Inferior parietal cortex (tissue), 1 donor: ENCODE measurements at regions not wholly inside any gene's neighbourhood (a gene's known extent, or its start where the extent isn't known, plus 50 kb on each side); places are given as distances from the start of the nearest gene placed in this dataset.
"Not testable (repeated sequence)": the region's sequence is repeated elsewhere in the genome, so short reads cannot be mapped to it uniquely, and the experiment has no call there.

Experiments used
- DNase-seq: peaks from one replicate; pipeline ENCODE4 v3.0.0-alpha.2; 2016; ENCODE audit errors: extremely low spot score

DNA sequence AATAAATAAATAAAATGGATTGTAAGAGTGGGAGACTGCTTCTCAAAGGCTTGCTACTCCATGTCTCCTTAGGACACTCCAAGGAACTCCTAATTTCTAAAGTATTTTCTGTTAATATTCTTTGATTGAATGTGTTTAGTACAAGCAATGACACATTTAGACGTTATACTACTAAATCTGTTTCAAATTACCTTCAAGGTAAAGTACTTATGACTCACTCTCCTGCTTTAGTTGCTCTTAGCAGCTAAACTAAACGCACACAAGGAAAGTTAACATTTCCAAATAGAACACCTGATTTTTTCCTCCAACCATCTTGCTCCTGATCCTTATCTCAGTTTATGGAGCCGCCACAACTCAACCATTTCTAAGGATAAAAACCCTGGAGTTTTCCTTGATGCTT lies 969.8 kb upstream of the ADGRL4 start:
- no peak for DNase-seq

DNA sequence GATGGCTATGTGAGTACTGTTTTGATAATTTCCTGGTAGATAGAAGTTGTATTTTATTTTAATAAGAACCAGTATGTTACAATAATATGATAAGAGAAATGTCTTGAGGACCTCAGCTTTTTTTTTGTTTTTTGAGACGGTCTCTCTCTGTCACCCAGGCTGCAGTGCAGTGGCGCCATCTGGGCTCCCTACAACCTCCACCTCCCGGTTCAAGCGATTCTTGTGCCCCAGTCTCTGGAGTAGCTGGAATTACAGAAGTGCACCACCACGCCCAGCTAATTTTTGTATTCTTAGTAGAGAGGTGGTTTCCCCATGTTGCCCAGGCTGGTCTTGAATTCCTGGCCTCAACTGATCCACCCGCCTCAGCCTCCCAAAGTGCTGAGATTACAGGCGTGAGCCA lies 968.1 kb upstream of the ADGRL4 start:
- no peak for DNase-seq

DNA sequence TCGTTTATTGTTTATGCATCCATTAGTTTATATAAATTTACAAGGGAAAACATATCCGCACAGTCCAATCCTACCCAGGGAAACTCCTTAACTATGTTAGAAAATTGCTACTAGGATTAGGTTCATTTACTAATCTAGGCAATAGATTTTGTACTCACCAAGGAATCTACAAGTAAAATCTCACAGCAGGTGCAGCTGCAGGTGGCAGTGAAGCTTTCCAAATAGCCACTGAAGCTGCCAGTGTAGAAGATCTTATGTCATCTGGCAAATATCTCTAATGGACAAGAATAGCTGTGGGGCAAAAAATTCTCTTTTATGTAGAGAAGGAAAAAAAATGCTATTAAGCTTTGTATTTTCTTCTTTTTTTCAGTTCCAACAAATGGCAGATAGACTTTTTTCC lies 963.4 kb upstream of the ADGRL4 start:
- no peak for DNase-seq

DNA sequence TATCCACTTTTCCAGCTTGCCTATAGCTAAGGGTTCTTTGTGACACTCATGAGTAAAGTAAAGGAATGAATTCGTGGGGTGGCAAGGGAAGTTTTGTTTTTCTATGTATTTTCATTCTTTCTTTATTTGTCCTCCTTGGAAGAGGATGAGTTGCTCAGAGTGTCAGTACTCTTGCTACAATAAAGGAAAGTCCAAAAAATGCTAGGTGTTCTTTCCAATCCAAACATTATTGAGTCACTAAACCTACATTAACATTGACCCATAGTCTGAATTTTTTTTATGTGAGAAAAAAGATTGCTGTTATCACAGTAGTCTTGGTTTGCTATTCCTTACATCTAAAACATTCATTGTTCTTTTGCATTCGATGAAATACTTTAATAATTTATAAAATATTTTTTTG lies 959.9 kb upstream of the ADGRL4 start:
- DNase-seq: no peak

DNA sequence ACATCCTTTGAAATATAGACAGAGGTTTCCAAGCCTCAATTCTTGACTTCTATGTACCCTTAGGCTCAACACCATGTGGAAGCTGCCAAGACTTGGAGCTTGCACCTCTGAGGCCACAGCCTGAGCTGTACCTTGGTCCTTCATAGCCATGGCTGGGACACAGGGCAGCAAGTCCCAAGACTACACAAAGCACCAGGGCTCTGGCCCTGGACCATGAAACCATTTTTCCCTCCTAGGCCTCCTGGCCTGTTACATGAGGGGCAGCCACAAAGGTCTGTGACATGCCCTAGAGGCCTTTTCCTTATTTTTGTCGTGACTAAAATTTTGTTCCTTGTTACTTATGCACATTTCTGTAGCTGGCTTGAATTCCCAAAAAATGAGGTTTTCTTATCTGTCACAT lies 953.1 kb upstream of the ADGRL4 start:
- no peak for DNase-seq

DNA sequence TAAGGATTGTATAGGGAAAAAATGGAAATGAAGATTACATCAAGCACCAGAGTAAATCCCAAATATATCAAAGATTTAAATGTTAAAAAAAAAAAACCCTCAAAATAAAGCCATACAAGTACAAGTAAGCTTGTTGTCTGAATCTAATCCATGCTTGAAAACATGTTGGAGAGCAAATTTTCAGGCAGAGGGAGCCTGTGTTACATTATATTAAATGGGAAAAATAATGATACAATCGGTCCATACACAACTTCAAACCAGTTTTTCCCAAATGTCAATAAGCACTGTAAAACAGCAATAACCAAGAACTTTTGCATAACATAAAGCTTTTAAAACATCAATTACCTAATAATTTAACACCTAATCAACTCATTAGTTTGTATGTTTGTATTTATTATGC lies 949.4 kb upstream of the ADGRL4 start:
- DNase-seq: no peak

DNA sequence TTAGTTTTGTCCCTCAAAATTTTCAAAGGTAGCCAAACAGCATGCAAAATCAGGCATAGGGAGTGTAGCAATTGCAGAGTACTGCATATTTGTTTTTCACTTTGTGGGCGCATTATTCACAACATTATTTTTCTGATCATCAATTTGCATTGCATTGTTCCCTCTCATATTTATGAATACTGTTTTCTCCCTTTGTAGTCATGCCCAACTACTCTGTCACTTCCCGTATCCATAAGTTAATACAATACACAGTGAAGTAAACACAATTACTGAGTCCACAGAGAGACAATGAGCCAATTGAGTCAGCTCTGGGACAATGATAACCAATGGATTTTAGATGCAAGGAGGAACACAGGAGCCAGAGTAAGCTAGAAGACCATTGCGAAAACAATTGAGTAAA lies 944.0 kb upstream of the ADGRL4 start:
- DNase-seq: no peak

DNA sequence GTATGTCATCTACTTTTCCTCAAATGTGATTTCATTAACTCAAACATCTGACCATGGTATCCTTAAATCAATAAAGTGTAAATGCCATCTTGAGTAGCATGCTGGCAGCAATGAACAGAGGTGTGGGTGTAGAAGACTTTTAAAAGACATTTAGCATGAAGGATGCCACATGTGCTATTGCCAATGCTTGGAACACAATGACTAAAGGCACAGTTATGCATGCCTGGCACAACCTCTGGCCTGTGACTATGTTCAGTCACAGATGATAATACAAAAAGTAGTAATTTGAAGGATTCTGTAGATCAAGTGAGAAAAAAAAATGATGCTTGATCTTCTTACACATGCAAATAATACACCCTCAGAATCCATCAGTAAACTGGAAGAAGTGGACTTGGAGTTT lies 938.9 kb upstream of the ADGRL4 start:
- no peak for DNase-seq

DNA sequence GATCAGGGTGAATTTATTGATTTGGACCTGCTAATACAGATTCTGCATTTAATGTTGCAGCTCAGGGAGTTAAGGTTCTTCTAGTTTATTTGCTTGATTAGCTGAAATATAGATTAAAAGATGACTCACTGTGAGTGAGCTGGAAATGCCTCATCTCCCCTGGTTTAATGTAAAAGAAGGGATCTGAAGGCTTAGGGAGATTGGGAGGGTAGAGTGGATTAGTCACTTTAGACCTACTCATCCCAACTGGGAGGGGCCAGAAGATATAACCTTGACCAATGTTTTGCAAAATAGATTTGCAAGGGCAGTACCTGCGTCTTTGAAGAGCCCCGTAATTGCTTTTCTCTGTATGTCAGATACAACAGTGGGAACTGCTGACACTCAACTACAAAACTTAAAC lies 922.8 kb upstream of the ADGRL4 start:
- no peak for DNase-seq

DNA sequence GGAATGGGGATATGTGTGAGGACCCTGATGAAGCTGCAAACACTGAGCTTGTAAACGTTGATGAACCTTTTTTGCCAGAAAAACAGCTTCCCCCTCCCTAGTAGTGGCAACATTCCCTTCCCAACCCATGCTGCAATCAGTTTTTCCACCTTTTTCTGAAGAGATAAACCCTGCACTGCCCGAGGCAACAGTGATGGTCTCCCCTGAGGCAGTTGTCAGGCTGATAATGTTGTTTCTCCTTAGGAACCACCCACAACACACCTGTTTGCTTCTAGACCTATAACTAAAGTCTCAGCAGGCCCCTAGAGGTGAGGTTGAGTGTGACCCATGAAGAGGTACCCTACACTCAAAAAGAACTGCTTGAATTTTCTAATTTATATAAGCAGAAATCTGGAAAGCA lies 922.4 kb upstream of the ADGRL4 start:
- DNase-seq: no peak

DNA sequence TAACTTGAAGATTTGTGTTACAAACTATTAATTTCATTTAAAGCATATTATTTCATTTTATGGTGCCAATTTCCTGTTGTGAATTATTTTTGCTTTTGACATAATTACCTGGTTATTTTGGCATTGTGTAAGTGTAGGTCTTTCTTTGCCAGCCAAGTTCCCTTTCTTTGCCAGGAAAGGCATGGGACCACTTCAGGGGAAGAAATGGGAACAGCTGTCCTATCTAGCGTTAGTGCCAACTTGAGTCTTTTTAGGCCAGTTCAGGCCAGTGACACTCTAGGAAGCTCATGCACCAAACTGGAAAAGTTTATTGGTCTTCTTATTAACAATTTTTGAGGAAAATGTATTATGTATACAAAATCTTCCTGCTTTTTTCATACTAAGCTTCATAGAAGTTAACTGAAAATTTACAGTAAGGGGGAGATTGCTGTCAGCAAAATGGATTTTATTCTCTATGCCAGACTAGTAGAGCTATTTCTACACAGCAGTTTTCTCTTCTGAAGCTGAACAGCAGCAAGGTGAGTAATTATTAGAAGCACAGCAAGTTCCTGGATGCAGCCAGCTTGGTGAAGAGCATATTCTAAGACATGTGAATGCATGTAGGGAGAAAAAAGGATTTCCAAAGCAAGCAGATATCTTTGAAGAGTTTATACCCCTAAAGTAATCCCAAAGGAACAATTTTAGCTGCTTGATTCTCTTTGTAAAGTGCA lies 914.6 kb upstream of the ADGRL4 start:
- no peak for DNase-seq

DNA sequence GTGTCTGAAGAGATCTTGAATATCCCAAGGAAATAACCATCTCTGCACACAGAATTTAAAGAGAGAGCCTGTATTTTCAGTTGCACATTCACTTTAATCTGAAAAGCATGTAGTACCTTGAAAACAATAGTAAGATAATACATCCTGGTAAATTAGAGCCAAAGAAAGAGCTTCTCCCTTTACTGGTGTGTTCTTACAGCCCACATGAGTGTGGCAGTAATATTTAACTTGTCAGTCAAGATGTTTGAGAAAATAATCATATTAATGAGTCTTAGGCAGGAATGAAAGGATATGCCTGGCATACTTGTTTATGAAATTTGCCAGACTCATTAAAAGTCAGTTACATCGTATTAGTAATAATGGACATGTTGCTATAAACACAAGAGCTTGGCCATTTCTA lies 908.4 kb upstream of the ADGRL4 start:
- no peak for DNase-seq

DNA sequence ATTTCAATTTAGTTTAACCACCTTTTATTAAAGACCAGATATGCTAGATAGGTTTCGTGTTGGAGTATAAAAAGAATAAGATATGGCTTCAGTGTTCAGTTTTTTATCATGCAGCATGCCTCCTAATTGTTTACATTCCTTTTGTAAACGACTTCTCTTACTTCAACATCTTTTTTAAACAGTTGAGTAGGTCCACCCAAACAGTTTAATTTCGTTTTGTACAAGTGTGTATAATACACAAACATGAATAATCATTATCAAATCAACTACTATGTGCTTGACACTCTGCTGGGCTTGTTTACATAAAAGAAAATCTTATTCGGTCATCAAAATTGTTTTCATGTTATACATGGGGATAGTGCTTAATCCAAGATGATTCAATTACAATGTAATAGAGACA lies 906.3 kb upstream of the ADGRL4 start:
- DNase-seq: no peak

DNA sequence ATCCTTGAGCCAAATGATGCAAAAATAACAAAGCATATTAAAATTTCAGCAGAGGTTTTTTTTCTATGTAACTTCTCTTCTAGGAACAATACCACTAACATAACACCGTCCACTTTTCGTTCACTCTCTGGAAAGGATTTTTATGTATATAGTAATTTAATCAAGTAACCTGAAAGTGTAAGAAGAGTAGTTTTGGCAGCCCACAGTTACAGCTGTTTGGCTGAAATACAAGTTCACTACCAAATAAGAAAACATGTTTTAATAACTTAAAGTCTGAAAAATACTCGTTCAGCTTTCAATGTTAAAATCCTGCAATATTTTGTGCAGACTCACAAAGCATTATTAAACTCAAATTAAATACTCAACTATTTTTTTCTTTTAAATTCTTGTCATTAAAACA lies 896.8 kb upstream of the ADGRL4 start:
- no peak for DNase-seq

DNA sequence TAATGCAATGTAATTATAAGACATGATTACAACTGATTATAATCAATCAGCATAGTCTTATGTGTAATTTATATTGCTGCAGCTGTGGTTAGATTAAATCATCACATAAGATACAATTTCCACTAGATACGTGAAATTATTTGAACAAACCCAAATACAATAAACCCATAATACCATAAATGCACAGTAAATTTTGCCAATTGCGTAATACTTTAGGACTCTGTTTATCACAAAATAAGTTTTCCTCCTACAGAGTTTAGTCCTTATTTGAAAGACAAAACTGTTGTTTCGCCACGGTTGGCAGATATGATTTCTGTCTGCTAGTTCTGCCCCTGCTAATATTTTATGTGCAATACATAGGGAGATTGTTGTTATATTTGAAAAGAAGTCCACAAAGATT lies 895.9 kb upstream of the ADGRL4 start:
- no peak for DNase-seq

DNA sequence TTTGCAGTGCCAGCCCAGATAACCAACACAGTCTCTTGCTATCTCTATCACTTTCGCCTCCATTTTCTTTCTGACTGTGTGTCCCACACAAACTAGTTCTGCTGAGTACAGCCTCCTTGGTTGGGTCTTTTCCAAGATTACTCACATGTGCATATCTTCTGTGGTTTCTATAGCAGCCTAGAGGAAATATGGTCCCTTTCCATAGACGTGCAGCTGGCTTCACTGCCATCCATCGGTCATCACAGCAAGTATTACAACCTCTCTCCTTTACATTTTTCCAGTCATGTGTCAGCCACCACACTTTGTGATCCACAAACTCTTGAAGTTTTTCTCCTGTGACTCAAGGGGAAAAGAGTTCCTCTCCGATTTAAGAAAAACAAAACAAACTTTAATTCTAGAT lies 893.4 kb upstream of the ADGRL4 start:
- no peak for DNase-seq

DNA sequence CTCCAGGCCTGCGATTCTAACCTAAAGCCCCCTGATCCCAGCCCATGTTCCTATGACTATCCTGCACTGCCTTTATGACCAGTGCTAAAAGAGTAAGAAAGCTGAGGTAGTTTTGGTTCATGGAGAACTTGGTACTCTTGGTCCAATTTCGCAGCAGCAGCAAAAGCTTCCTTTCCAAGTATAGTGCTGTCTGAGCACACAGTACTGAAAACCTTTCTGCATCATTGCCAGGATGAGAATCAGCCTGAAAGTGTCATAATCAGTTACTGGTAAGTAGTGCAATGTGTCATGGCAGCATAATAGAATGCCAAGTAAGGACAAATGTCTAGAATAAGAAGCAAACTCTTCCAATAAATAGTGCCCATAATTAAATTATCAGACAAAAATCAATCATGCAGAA lies 889.6 kb upstream of the ADGRL4 start:
- no peak for DNase-seq

DNA sequence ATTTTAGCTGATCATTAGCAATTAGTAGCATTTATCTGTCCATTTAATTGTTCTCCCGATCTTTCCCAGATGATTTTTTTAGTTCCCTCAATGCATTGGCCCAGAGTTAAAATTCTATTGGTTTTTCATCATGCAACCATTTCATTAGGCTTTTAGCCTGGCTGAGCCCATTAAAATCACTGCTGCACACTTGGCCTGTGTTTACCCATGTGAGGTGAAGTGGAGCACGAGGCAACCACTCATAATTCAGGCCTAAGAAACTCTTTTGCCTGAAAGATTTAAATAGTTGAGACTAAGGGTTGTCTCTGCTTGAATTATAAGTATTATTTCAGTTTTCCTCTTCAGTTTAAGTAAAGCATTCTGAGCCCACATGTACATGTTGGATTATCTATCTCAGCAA lies 889.0 kb upstream of the ADGRL4 start:
- no peak for DNase-seq

DNA sequence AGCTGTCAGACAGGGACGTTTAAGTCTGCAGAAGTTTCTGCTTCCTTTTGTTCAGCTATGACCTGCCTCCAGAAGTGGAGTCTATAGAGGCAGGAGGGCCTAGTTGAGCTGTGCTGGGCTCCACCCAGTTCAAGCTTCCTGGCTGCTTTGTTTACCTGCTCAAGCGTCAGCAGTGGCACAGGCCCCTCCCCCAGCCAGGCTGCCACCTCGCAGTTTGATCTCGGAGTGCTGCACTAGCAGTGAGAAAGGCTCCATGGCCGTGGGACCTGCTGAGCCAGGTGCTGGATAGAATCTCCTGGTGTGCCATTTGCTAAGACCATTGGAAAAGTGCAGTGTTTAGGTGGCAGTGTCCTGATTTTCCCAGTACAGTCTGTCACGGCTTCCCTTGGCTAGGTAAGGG lies 887.6 kb upstream of the ADGRL4 start:
- DNase-seq: not testable (repeated sequence)

DNA sequence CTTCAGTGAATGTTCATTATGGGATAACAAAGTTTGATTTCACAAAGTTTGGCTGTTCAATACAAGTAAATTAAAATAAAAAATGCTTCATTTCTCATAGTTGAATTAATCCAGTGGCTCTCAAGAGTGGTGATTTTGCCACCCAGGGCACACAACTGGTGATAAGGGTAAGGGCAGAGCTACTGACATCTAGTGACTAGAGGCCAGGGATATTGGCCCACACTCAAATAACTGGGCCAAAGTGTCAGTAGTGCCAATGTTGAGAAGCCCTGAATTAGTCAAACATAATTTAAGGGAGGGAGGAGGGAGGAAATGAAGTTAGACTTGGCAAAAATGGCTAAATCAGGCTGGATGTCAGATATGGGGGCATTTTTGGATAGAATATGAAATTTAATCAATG lies 880.5 kb upstream of the ADGRL4 start:
- no peak for DNase-seq

DNA sequence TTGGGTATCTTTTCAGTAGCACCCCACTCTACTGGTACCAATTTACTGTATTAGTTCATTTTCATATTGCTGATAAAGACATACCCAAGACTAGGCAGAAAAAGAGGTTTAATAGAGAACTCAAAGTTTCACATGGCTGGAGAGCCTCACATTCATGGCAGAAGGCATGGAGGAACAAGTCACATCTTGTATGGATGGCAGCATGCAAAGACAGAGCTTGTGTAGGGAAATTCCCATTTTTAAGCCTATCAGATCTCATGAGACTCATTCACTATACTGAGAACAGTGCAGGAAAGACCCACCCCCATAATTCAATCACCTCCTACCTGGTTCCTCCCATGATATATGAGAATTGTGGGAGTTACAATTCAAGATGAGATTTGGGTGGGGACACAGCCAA lies 878.6 kb upstream of the ADGRL4 start:
- no peak for DNase-seq

DNA sequence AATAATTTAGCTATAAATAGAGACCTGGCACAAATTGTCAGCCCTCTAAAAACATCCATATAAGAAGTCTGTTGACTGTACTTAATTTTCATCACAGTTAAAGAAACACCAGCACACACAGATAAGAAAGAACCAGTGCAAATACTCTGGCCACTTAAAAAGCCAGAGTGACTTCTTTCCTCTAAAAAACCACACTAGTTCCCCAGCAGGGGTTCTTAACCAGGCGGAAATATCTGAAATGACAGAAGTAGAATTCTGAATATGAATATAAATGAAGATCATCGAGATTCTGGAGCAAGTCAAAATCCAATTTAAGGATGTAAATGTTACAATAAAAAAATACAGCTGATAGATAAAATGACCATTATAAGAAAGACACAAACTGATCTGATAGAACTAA lies 870.6 kb upstream of the ADGRL4 start:
- DNase-seq: no peak

DNA sequence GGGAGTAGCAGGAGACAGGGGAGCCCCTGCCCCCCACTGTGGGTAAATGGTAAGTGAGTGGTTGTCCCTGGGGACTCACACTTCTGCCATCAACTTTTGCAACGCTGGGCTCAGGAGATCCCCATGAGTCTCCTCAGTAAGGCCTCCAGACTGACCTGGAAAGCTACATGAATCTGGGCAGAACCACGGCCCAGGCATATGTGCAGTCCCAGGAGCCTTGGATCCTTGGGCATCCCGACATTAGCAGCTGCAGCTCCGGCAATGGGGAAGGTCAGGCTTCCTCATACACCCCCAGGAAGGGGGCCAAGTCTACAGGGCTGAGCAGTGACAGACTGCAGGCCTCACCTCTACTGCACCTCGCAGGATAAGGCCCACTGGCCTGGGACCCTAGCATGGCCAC lies 868.7 kb upstream of the ADGRL4 start:
- DNase-seq: no peak

DNA sequence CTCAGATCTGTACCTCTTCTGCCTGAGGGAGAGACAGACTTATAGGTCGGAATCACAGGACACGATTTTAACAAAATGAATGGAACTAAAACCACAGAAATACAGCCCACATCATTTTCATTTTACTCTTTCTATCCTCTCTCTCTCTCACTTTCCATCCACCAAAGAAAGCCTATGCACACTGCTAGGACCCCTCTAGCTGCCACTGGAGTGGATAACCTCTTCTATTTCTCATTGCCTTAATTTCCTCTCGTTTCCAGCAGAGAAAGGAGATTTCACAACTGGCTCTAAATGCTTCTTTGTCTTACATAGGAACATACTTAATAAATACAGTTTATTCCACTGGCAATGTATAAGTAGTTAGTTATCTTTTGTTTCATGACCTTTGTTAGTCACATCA lies 867.8 kb upstream of the ADGRL4 start:
- DNase-seq: no peak
